ENCODE measurements at regions not wholly inside any gene's neighbourhood (a gene's known extent, or its start where the extent isn't known, plus 50 kb on each side); places are given as distances from the start of the nearest gene placed in this dataset.
"Not testable (repeated sequence)": the region's sequence is repeated elsewhere in the genome, so short reads cannot be mapped to it uniquely, and the experiment has no call there.

DNA sequence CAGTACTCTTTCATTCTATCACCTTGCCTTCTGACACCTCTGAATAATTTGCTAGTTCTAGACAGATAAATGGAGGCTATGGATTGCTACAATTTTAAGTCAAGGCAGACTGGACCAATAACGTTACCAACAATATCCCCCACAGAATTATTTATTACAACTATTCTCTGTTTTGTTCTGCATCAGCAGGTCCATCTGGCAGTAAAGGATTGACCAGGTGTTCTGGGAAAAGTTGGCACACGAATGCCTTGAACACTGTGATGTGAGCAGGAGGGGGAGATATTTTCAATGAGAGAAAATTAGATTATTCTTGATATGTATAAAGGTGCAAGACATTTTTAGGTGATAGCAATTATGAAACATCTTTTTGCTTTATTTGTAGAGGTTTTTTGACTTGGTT lies 718.8 kb upstream of the TMPRSS15 start:
- no peak for DNase-seq

DNA sequence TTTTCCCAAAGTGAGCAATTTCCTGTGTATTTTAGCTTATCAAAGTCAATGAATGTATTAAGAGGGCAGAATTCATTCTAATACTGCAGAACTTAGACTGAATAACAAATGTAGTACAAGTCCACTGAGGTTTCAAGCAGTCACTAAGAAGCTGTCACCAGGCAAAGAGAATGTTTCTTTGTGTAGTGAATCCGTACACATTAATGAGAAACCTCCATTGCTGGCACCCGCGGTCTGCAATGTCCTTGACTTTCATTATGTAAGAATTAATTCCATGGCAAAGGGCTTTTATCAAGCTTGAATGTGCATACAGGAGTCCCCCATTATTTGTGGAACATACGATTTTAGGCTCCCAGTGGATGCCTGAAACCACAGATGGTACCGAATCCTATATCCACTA lies 719.5 kb upstream of the TMPRSS15 start:
- no peak for DNase-seq

DNA sequence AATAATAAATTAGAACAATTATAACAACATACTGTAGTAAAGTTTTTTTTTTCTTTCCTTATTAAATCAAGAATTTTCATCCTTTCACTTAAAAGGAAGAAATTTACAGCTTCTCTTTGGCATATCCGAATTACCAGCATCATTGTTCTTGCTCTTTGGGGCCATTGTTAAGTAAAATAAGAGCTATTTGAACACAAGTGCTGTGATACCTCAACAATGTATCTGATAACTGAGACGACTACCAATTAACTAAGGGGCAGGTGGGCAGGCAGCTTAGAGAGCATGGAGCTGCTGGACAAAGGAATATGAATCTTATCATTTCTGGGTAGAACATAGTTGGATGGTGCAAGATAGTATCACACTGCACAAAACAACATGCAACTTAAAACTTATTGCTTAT lies 719.9 kb upstream of the TMPRSS15 start:
- no peak for DNase-seq

DNA sequence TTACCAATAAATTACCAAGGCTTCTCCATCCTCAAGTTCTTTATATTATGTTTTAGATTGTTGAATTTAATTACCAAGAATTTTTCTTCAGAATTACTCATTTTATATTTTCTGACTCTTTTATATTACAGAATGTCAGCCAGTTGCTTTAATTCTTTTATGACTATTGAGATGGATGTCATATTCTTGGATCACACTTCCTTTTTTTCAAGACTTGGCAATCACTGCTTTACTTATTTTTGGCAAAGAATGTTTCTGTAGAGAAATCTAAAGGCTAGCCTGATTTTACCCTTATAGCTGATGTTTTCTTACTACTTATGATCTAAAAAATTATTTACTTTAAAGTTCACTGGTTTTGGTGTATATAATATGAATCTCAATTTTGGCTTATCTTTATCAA lies 721.1 kb upstream of the TMPRSS15 start:
- no peak for DNase-seq

DNA sequence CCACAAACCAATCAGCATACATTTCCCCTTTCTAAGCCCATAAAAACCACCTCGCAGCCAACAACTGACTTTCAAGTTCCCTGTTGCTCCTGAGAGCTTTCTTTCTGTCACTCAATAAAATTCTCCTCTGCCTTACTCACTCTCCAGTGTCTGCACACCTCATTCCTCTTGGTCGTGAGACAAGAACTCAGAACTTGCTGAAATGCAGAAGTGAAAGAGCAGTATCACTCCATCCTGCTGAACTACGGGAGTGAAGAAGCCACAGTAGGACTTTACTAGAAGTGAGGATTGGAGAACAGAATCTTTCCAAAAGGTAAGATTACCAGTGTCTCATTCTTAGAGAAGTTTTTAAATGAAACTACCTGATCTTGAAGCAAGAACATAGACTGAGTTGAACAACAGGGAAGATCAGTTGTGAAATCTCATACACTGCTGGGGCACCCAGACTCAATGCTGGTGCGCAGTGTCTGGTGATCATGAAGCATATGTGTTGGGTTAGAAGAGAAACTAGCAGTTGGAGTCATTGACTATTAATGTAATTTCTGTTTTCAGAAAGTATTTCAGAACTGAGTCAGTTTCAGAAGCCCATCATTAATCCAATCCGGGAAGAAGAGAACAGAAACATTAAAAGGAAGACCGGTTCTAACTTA lies 726.9 kb upstream of the TMPRSS15 start:
- DNase-seq, result no peak

DNA sequence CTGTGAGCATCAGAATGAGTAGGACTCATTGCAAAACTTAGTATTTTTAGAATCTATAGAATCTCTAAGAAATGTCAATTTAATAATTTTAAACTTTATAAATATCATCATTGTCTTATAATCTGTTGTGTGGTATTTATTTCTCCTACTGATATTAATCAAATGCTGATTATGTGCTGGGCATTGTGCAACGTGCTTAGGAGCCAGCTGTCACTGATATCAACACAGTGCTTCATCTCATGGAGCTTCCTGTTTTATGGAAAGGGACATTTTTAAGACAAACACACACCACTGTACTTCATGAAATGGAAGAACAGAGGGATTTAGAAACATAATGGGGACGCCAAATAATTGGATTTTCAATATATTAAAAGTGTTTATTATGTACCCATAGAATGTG lies 737.9 kb upstream of the TMPRSS15 start:
- DNase-seq, result no peak

DNA sequence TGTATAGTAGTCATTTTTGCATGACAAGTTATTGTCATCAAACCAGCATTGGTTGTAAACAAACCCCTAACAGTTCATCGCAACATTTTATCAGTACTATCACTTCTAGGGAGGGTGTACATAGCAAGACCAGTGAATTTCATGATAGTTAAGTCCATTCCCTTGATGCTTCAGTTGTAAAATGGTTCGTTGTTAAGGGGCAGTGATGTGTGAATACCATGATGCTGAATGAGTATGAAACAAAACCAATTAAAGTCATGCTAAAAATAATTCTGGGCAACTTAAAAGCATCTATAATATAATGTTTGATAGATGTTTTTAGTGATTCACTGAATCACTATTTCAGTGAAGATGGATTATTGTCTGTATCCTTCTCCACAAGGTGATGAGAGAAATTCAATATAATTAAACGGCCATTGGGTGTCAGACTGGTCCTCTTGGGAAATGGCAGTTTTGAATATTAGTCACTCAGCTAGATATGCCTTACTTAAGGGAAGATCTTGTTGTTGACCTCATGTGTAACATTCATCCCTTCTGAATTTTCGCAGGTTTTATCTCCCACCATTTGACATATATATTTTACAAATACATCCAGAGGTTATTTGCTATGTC lies 742.2 kb upstream of the TMPRSS15 start:
- DNase-seq, result no peak

DNA sequence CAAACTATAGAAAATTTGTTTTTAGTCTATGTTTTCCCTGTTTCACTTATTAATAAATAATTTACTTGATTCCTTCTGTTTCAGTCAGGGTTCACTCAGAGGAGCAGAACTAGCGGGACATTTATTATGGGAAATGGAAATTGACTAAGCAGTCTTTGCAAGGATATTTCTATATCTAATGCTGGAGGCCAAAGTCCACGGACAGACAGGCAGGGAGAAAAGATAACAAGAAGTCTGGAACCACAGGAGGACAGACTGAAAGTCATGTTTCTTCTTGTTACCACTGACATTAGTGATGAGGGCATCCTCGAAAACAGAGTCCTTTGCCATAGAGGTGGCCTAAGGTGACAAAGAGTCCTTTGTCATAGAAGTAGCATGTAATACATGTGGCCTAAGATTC lies 744.5 kb upstream of the TMPRSS15 start:
- DNase-seq, result no peak

DNA sequence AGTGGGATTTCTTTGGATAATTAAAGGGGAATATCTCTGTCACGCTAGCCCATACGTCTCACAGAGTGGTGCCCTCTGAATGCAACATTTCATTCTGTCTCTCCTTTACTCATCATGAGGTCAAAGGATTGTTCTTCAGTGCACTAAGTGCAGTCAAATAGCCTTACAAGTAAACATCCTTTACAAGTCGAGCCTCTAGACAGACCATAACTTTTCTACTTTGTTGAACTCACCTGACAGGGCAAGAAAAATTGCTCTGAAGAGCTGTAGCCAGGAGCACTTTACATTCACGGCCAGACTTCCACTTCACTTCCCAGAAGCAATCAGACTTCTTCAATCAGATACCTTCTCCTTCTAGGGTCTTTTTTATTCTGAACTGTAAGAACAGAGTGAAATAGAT lies 768.0 kb upstream of the TMPRSS15 start:
- DNase-seq, result no peak

DNA sequence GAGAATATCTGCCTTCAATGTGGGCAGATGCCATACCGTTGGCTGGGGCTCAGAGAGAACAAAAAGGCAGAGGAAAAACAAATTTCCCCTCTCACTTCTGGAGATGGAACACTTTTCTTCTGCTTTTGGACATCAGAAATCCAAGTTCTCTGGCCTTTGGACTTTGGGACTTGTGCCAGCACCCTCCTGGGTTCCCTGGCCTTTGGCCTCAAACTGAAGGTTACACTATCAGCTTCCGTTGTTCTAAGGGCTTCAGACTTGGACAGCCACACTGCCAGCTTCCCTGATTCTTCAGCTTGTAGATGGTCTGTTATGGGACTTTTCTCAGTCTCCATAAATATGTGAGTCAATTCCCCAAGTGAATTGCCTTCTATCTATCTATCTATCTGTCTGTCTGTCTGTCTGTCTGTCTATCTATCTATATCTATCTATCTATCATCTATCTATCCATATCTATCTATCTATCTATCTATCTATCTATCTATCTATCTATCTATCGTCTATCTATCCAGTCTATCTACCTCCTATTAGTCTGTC lies 778.1 kb upstream of the TMPRSS15 start:
- no peak for DNase-seq

DNA sequence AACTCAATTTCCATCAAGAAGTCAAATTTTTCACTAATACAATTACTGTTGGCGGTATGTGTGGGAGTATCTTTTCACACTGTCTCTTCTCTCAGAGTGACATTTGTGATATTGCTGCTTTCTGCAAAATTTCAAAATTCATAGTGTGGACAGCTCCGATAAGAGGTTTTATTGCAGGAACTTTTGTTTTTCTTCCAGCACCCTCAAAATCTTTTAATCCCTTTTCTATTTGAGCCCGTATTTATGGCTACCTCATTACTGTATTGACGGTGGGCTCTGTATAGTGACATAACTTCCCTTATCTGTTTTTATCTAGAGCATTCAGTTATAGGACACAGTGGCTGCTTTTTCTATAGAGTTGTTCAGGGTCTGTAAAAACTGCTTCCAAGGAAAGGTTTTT lies 794.4 kb upstream of the TMPRSS15 start:
- no peak for DNase-seq

DNA sequence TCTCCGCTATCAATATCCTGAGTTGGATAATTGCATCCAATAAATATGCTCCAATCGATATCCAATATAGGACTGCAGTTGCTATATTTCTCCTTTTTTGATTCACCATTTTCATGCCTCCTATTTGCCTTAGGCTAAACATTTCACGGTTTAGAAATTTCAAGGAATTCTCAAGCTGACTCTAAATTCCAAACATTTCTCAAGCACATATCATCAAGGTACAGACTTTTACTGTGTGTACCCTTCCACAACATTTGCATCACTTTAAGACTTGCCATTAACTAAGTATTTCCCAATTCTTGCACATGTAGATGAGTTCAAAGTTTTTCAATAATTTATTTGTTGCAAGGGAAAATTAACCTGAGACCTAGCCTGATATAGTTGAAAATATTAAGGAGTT lies 795.2 kb upstream of the TMPRSS15 start:
- DNase-seq, result no peak

DNA sequence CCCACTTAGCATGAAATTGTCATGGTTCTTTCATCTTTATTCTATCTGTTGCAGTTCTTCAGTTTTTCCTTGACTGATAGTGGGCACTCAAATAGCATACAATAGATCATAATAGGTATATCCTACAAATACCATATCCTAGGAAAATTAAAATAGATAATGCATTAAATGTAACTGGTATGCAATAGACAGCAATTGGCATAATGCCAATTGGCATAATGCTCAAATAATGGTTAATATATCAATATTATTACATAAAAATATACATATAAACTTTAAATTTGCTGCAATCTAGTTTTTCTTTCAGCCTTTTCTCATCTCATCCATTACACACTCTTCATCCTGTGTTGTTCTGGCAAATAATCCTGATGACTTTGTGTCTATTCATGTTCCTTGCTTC lies 814.6 kb upstream of the TMPRSS15 start:
- no peak for DNase-seq

DNA sequence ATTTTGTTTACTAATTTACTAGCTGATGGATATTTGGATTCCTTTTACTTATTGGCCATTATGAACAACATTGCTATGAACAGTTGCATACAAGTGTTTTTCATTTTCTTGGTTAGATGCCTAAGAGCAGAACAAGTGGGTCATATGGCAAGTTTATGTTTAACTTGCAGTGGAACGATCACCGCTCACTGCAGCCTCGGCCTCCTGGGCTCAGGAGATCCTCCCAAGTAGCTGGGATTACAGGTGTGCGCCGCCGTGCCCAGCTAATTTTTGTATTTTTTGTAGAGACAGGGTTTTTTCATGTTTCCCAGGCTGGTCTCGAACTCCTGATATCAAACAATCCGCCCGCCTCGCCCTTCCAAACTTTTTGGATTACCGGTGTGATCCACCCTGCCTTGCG lies 820.5 kb upstream of the TMPRSS15 start:
- no peak for DNase-seq

DNA sequence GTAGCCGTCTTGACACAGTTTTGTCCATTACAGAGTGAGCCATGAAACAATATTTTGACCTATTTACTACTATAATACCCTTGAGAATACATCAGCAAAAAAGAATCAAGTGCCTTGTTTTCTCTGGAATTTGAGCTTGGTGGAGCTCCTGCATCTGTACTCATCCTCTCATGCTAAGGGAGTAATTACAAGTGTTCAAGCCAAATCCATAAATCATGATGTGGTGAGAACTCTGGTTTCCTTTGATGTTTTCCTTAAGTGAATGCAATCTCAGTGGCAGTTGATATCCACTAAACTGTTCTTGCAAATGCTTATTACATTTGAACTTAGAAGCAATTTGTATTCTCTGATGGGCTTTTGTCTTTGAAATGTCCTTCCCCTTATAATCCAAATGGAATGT lies 824.6 kb upstream of the TMPRSS15 start:
- no peak for DNase-seq

DNA sequence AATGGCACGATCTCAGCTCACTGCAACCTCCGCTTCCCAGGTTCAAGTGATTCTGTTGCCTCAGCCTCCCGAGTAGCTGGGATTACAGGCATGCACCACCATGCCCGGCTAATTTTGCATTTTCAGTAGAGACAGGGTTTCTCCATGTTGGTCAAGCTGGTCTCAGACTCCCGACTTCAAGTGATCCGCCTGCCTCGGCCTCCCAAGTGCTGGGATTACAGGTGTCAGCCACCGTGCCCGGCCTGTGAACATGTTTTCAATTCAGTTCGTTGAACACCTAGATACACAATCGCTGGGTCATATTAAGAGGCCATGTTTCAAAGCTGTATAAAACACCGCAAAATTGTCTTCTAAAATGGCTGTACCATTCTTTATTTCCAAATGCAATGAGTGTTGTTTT lies 830.3 kb upstream of the TMPRSS15 start:
- DNase-seq, result not testable (repeated sequence)

DNA sequence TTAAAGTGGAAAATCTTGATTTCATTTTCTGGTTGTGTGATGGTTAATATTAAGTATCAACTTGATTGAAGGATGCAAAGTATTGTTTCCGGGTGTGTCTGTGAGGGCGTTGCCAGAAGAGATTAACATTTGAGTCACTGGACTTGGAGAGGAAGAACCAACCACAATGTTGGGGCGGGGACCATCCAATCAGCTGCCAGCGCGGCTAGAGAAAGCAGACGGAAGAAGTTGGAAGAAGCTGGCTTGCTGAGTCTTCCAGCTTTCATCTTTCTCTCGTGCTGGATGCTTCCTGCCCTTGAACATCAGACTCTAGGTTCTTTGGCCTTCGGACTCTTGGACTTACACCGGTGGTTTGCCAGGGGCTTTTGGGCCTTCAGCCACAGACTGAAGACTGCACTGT lies 832.6 kb upstream of the TMPRSS15 start:
- no peak for DNase-seq

DNA sequence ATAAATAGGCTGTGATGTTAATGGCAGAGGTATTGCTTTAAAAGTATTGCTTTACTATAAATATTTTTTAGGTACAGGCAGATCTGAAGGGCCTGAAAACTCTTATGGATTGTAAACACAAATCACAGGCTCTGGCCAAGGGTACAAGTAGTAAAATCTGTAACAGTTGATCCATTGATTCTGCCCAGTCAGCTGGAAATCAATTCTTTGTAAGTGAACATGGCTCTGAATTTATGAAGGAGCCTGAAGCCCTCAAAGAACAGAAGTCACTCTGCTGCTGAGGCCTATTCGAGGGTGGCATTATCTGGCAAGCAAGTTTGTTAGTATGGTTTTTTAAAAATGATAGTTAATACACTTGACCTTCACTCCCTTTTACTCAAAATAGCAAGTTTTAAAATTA lies 834.0 kb upstream of the TMPRSS15 start:
- DNase-seq, result no peak

DNA sequence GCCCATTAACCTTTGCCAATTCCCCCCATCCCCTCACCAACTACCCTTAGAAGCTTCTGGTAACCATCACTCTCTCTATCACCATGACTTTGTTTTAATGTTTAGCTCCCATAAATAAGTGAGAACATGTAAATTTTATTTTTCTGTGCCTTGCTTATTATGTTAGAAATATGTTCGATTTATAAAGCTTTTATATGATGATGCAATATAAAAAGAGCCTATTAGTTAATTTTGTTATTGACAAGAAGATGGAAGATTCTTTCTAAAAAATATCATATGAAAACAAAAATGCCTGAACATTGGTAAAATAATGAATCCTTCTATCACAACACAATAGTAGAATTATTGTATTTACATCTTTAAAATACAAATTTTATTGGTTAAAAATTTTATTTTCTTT lies 836.1 kb upstream of the TMPRSS15 start:
- no peak for DNase-seq

DNA sequence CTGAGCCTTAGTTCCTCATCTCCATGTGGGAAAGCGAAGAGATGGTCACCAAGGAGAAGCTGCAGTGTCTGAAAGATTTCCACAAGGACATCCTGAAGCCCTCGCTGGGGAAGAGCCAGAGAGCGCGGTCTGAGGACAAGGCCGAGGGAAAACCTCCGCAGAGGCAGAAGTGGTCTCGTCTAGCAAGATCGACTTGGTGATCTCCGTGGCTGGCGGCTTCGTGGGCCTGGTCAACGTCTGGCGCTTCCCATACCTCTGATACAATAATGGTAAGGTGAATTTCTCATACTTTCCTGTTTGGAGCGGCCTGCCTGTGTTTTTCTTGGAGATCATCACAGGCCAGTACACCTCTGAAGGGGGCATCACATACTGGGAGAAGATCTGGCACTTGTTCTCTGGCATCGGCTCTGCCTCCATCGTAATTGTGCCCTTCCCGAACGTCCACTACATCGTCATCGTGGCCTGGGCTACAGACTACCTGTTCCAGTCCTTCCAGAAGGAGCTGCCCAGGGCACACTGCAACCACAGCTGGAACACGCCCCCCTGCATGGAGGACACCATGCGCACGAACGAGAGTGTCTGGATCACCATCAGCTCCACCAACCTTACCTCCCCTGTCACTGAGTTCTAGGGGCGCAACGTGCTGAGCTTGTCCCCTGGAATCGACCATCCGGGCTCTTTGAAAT lies 841.1 kb upstream of the TMPRSS15 start:
- no peak for DNase-seq

DNA sequence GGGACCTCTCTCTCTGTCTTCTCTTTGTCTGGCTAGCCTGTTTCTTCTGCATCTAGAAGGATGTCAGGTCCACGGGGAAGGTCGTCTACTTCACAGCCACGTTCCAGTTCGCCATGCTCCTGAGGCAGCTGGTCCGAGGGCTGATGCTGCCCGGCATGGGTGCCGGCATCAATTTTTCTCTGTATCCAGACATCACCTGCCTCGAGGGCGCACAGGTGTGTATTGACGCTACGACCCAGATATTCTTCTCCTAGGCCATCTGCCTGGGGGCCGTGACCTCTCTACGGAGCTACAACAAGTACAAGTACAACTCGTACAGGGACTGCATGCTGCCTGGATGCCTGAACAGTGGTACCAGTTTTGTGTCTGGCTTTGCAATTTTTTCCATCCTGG lies 841.6 kb upstream of the TMPRSS15 start:
- no peak for DNase-seq

DNA sequence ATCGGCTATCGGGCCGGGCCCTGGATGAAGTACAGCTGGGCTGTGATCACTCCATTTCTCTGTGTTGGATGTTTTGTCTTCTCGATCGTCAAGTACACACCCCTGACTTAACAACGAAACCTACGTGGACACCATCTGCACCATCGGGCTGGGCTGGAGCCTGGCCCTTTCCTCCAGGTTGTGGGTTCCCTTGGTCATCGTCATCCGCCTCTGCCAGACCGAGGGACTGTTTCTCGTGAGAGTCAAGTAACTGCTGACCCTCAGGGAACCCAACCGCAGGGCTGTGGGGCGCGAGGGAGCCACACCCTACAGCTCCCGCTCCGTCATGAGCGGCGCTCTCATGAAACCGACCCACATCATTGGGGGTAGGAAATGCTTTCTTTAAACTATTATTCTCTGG lies 842.4 kb upstream of the TMPRSS15 start:
- no peak for DNase-seq

DNA sequence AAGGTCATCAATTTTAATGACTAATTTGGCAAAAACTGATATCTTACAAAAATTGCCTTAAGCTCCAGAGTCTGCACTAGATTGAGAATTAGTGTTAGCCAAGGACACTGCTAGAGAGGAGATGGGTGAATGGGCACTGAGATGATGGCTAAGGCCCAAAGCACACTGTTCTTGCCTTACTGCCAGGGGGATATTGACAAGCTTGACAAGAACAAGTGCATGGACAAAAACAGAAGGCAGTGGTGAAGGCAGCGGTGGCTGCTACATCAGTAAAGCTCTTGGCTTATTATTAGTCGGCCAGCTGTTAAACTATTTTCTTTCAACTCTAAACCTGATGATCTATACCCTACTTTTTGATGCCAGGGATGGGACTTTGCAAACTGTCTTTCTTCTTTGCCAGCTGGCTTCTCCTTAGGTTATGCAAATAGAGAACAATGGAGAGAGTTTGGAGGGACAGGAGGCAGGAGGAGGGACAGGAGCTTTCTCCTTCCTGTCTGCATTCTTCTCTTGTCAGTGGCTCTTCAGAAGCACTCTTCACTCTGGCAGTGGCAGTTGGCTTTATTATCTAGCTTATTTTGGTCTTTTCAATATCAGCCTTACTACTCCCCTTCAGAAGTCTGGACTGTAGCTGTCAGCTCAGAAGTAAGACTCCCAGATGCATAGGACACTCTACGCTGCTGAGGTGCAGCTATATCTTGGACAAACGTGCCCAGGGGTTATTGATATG lies 853.5 kb upstream of the TMPRSS15 start:
- DNase-seq, result no peak

Measured in NCI-H510A treated with DMSO at 0.1 percent for 48 hours (cell line).